ENCODE measurements at regions not wholly inside any gene's neighbourhood (a gene's known extent, or its start where the extent isn't known, plus 50 kb on each side); places are given as distances from the start of the nearest gene placed in this dataset.

DNA sequence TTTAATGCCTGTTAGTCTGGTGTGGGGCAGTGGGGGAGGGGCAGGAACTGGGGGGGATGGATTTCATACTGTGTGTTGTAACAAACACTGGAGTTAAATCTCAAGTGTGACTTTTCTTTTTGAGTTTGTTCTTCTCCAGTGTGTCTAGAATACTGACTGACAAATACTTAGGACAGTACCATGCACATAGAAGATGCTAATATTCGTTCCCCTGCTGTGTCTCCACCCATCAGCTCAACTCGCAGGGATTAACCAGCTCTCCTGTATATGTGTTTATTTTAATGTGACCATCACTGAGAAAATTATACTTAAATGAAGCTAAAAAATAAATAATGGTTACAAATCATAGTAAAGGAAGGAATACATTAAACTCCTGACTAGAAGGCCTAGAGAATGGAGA is 150.9 kb upstream of the E2F8 start:
- TF ChIP-seq, protein P1, sequence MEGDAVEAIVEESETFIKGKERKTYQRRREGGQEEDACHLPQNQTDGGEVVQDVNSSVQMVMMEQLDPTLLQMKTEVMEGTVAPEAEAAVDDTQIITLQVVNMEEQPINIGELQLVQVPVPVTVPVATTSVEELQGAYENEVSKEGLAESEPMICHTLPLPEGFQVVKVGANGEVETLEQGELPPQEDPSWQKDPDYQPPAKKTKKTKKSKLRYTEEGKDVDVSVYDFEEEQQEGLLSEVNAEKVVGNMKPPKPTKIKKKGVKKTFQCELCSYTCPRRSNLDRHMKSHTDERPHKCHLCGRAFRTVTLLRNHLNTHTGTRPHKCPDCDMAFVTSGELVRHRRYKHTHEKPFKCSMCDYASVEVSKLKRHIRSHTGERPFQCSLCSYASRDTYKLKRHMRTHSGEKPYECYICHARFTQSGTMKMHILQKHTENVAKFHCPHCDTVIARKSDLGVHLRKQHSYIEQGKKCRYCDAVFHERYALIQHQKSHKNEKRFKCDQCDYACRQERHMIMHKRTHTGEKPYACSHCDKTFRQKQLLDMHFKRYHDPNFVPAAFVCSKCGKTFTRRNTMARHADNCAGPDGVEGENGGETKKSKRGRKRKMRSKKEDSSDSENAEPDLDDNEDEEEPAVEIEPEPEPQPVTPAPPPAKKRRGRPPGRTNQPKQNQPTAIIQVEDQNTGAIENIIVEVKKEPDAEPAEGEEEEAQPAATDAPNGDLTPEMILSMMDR (IDR thresholded peaks at IDR 0.05; ENCODE audit: low read depth, low read length) = no peak
- TF ChIP-seq EZH2phosphoT487 (IDR thresholded peaks at IDR 0.05; ENCODE audit: low read depth) = no peak
